Psoas muscle (tissue), 7 donors: ENCODE measurements at regions not wholly inside any gene's neighbourhood (a gene's known extent, or its start where the extent isn't known, plus 50 kb on each side); places are given as distances from the start of the nearest gene placed in this dataset.

Experiments
- ATAC-seq, 4 donors: fragments of 200-7000 bp; cut with Tn5 transposase; one replicate each; pipeline ENCODE4 v1.9.1; 2020; ENCODE audit warnings: moderate library complexity in 3 of 4, mild to moderate bottlenecking in 2 of 4
- DNase-seq, 2 donors: peaks; one replicate each; pipeline ENCODE4 v3.0.0-alpha.2; 2020
- H3K27ac ChIP-seq: fragments of 200-600 bp; one replicate; pipeline ENCODE4 v1.8.0; 2022
- H3K27me3 ChIP-seq, 3 donors: fragments of 200-600 bp in 1 of 3; one replicate each; pipeline versions ENCODE4 v1.6.1 to v1.8.0; 2013 to 2022; ENCODE audit warnings: low read length in 2 of 3, mild to moderate bottlenecking in 2 of 3, moderate library complexity in 1 of 3; ENCODE audit not compliant: insufficient read depth in 3 of 3
- H3K36me3 ChIP-seq, 2 donors: fragments of 200-600 bp in 1 of 2; one replicate each; pipeline versions ENCODE4 v1.6.1 to v1.8.0; 2013 to 2022; ENCODE audit warnings: low read depth in 1 of 2, mild to moderate bottlenecking in 1 of 2, moderate library complexity in 1 of 2; ENCODE audit not compliant: insufficient read depth in 1 of 2
- H3K4me1 ChIP-seq: fragments of 200-600 bp; one replicate; pipeline ENCODE4 v1.8.0; 2022
- H3K4me3 ChIP-seq: fragments of 200-600 bp; one replicate; pipeline ENCODE4 v1.8.0; 2022; ENCODE audit warnings: mild to moderate bottlenecking
- H3K9me3 ChIP-seq: fragments of 200-600 bp; one replicate; pipeline ENCODE4 v1.8.0; 2022
- WGBS, 3 donors: extraction: QIAGEN DNeasy Blood & Tissue Kit; methylation state at CpG; one replicate each; pipeline versions ENCODE4 v1.1.6 to v1.1.7; 2013; 5-methylcytosine and 5-hydroxymethylcytosine counted together
- intact Hi-C, 2 donors: fragments of 100-400 bp; cut with DNase I; formaldehyde crosslinking; loops; one replicate each; pipeline versions ENCODE4 v1.11.0 to v1.14.2; 2022
- TF ChIP-seq, protein P1 (sequence below): fragments of 200-600 bp; IDR thresholded peaks from one replicate; pipeline ENCODE4 v1.8.0; 2022; ENCODE audit warnings: antibody characterized with exemption
- donor health status: healthy with polysubstance abuse.
- donor health status: DM: no; HTN: no; CAD: no; lungs with moderate emphysema.
- donor health status: Bipolar disorder and iron deficiency.
- donor health status: healthy.
- donor health status: DM: yes; HTN: yes; CAD: no.
- donor health status: DM: no; HTN: no; CAD: no.
- donor health status: DM: yes; HTN: yes; CAD: no.

DNA sequence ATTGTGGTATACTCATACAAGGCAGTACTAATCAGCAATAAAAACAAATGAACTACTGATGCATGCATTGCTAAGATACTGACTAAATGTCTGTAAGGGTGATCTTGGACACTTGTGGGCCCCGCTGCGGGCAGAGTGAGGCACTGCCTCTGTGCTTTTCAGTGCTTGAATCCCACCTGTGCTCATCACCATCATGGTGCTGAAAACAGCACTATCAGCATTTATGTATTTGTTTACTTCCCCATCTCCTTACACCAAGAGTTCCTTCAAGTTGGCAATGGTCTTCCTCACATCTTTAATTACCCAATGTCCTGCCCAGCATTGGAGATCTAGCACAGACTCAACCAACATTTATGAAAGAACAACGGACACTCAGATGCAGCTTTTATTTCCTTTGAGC is 193.7 kb upstream of the RFC3 start:
- no peak overlapping the region for H3K27ac ChIP-seq
- no peaks in the 10 kb centered on the region for H3K36me3 ChIP-seq
- TF ChIP-seq, protein P1, sequence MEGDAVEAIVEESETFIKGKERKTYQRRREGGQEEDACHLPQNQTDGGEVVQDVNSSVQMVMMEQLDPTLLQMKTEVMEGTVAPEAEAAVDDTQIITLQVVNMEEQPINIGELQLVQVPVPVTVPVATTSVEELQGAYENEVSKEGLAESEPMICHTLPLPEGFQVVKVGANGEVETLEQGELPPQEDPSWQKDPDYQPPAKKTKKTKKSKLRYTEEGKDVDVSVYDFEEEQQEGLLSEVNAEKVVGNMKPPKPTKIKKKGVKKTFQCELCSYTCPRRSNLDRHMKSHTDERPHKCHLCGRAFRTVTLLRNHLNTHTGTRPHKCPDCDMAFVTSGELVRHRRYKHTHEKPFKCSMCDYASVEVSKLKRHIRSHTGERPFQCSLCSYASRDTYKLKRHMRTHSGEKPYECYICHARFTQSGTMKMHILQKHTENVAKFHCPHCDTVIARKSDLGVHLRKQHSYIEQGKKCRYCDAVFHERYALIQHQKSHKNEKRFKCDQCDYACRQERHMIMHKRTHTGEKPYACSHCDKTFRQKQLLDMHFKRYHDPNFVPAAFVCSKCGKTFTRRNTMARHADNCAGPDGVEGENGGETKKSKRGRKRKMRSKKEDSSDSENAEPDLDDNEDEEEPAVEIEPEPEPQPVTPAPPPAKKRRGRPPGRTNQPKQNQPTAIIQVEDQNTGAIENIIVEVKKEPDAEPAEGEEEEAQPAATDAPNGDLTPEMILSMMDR = no peak
- ATAC-seq (no peak), DNase-seq (no peak)
- H3K9me3 ChIP-seq = no peaks in the 10 kb centered on the region
- 83 to 91% (median 89%) methylated on average over 3 of the region's 3 CpGs for WGBS, 3 donors
- intact Hi-C loops = no loop called here
- no peaks in the 10 kb centered on the region for H3K4me1 ChIP-seq
- no peaks in the 10 kb centered on the region for H3K27me3 ChIP-seq
- H3K4me3 ChIP-seq = no peak overlapping the region

GRCh38 chr13:33624740-33625139 is 193.2 kb upstream of the RFC3 start:
- WGBS, 3 donors = 21 to 34% (median 33%) methylated on average over 1 of the region's 1 CpG
- no peaks in the 10 kb centered on the region for H3K9me3 ChIP-seq
- ATAC-seq = peak in 1 of 4 donors; percentile 58
- DNase-seq = no peak
- no peak overlapping the region for H3K27ac ChIP-seq
- no peaks in the 10 kb centered on the region for H3K4me1 ChIP-seq
- H3K4me3 ChIP-seq = no peak overlapping the region
- H3K36me3 ChIP-seq = no peaks in the 10 kb centered on the region
- intact Hi-C loops = no loop called here
- no peaks in the 10 kb centered on the region for H3K27me3 ChIP-seq
- TF ChIP-seq, protein P1 = no peak

GRCh38 chr13:33626407-33626806 is 191.5 kb upstream of the RFC3 start:
- Histone ChIP-seq H3K36me3 (no peaks in the 10 kb centered on the region), H3K4me1 (no peaks in the 10 kb centered on the region), H3K4me3 (no peak overlapping the region), H3K27ac (no peak overlapping the region), H3K27me3 (no peaks in the 10 kb centered on the region), H3K9me3 (no peaks in the 10 kb centered on the region)
- TF ChIP-seq, protein P1 = no peak
- intact Hi-C loops = no loop called here
- DNase-seq (no peak), ATAC-seq (no peak)

DNA sequence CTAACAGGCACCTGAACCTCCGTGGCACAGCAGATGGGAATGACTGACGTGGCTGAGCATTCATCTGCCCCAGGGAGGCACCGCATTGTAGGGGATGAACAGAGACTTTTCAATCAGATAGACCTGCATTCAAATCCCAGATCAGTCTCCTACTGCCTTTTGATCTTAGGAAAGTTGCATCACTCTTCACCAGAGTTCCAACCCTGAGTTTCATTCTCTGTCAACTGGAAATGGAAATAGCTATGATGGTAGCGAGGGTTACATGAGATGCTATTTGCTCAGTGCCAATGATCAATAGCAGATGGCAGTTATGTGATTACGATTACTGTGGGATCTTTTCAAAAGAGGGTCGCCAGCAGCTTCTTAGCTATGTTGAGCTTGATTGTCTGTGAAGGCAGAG is 189.3 kb upstream of the RFC3 start:
- Histone ChIP-seq H3K4me1 (no peaks in the 10 kb centered on the region), H3K27ac (no peak overlapping the region), H3K9me3 (no peaks in the 10 kb centered on the region), H3K36me3 (no peaks in the 10 kb centered on the region), H3K4me3 (no peak overlapping the region), H3K27me3 (no peaks in the 10 kb centered on the region)
- ATAC-seq = no peak
- 97 to 98% (median 97%) methylated on average over 6 of the region's 6 CpGs for WGBS, 3 donors
- intact Hi-C loops = no loop called here
- no peak for DNase-seq
- TF ChIP-seq, protein P1 = no peak

DNA sequence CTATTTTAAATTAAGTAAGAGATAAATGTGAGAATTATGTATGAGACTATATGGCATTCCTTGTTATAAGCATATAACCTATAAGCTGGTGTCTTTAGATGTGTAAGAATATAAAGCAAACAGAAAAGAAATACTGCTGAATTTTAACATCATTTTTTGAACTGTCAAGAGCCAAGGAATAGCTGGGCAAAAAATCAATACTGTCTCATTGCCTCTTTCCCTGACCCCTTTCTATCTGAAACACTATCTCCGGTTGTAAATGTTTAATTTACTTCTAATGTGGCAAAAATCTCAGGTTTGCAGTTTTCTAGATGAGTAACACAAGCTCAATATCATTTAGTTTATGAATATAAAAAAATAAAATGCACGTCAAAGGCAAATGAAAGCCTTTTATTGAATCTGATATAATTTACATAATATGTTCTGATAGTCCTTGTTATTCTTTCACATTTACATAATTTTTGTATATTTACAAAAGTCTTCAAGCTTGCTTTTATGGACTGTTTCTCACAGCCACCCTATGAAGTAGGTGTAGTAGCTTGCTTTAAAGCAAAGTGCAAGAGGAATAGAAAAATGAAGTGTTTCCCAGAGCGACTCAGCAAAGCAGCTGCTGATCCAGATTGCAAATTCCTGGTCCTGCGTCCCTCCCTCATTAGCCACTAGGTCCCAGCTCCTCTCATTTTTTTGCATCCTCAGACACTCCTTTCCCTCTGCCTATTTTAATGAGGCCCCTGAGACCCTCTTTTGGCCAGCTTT is 188.2 kb upstream of the RFC3 start:
- Histone ChIP-seq H3K27ac (no peak overlapping the region), H3K36me3 (no peaks in the 10 kb centered on the region), H3K4me1 (no peaks in the 10 kb centered on the region), H3K27me3 (no peaks in the 10 kb centered on the region), H3K9me3 (no peaks in the 10 kb centered on the region), H3K4me3 (no peak overlapping the region)
- WGBS, 3 donors = 77 to 84% (median 77%) methylated on average over 4 of the region's 4 CpGs
- no peak for ATAC-seq
- no peak for DNase-seq
- intact Hi-C loops = no loop called here
- TF ChIP-seq, protein P1 = no peak
